ENCODE measurements at regions not wholly inside any gene's neighbourhood (a gene's known extent, or its start where the extent isn't known, plus 50 kb on each side); places are given as distances from the start of the nearest gene placed in this dataset.

GRCh38 chr1:244196571-244197285 lies 145.6 kb downstream of the ZBTB18 start:
- no peak for DNase-seq (ENCODE audit: low spot score)

- DNase-seq (ENCODE audit: low spot score), result no peak
Observed at GRCh38 chr1:244197851-244198375, 146.8 kb downstream of the ZBTB18 start.

GRCh38 chr1:244199902-244200301 lies 148.8 kb downstream of the ZBTB18 start:
- DNase-seq (ENCODE audit: low spot score), result no peak

GRCh38 chr1:244200596-244200995 lies 149.5 kb downstream of the ZBTB18 start:
- no peak for DNase-seq (ENCODE audit: low spot score)

DNA sequence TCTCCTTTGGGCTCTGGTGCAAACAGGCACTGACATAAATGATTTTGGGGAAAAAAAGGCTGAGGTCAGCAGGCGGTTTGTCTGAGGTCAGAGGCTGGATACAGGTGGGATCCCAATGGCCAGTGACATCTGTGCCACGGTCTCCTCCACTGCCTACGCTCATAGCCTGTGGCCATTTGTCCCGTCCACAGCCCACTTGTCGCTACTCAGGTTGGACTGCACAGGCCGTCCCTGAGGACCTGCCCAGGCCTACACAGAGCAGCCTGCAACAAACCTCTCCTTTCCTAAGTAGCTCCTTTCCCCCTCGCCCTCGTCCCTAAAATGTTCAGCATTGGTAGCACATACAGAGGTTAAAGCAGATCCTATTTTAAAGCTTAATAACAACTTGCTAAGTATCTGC lies 150.7 kb downstream of the ZBTB18 start:
- no peak for DNase-seq (ENCODE audit: low spot score)

- DNase-seq (ENCODE audit: low spot score), result no peak
Observed at GRCh38 chr1:244204004-244204403, 152.9 kb downstream of the ZBTB18 start.

- DNase-seq (ENCODE audit: low spot score), result no peak
Observed at GRCh38 chr1:244205171-244205570, 154.1 kb downstream of the ZBTB18 start.

GRCh38 chr1:244205906-244206305 lies 154.8 kb downstream of the ZBTB18 start:
- no peak for DNase-seq (ENCODE audit: low spot score)

DNA sequence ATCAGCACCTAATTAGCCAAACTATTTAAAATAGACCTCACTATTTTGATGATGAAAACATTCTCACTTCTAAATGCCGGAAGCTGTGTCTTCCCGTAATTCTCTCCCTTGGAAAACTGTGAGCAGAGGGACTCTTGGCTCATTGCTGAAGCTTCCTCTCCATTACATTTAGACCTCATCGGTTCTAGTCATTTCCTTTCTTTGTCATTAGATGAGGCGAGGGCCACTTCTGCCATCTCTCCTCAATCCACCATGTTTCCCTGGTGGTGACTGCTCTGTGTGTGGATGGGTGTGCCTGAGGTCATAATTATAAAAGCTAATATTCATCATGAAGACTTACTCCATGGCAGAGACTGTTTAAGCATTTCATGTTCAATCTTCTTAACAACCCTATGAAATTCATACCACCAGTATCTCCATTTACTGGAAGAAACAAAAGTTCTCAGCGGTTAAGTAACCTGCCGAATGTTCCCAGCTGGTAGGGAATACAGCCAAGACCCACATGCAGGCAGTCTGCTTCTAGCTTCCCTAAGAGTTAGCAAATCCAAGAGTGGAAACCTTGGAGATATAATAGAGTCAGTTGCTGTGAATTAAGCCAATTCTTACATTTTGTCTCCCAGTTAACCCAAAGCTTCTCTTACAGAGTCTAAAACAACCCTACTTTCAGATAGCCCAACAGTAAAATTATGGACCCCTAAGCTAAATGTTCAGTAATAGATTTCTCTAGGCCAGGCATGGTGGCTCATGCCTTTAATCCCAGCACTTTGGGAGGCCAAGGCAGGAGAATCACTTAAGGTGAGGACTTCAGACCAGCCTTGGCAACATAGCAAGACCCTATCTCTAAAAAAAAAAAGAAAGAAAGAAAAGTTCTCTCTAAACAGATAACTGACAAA lies 156.2 kb downstream of the ZBTB18 start:
- DNase-seq (ENCODE audit: low spot score), result no peak

- no peak for DNase-seq (ENCODE audit: low spot score)
Observed at GRCh38 chr1:244207935-244208244, 156.8 kb downstream of the ZBTB18 start.

GRCh38 chr1:244209955-244210354 lies 158.9 kb downstream of the ZBTB18 start:
- DNase-seq (ENCODE audit: low spot score), result no peak

DNA sequence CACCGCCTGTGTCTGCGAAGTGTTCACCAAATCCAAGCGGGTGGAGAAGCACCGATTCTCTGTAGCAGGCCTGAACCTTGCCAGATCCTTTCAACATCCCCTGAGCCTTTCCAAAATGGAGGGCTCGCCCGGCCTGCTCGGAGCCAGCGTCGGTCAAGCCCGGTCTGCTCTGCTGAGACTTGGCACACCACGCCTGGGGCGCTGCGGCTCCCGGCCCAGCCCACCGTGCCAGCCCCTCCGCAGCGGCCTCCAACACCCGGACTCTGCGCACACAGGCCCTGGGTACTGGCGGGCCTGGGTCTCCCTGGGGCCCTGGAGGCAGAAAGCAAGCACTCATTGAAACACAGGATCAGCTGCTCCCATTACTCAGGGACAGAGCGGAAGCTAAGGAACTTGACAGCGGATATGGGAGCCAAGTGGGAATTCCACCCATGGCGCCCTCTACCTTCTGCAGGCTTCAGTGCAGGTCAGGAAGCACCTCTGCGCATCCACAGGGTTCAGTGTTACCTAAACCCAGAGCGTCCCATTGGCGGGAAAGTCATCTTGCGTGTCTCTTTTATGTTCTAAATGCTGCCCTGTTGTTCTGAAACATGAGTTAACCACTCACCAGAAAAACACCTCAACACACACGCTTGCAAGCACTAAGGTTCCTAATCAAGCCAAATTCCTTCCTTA lies 159.9 kb downstream of the ZBTB18 start:
- DNase-seq (ENCODE audit: low spot score), result peak; percentile 83

DNA sequence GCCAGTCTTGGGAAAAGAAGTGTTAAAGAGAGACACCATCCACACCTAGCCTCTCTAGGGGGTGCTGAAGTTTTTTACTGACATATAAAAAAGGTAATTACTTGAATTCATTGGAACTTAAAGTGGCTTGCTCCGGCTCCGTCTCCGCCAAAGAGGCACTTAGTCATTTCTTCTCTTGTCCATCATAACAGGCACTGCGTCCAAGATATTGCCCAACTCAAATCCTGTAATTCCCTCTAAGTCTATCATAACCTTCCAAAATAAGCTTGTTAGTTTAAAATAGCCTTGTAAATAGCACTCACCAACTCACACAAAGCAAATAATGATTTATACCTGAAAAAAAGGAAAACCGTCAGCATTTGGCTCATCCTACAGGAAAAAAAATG lies 160.5 kb downstream of the ZBTB18 start:
- DNase-seq (ENCODE audit: low spot score), result no peak

DNA sequence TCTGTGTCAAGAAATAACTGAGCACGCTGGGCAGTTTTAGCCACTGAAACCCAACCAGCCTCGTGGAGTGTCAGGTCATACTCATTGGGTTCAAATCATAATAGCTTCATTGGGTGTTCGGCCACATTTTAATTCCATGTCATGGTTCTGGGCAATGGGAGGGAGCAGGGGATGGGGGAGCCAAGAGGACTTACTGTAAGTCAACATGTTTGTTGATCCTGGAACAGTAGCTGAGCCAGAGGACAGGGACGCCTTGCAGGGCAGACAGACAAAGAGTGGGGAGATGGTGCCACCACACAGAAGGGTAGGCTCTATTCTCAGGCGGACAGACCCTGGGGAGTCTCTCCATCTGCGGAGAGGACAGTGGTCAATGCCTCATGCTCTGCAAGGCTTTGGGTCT lies 161.1 kb downstream of the ZBTB18 start:
- DNase-seq (ENCODE audit: low spot score), result no peak

DNA sequence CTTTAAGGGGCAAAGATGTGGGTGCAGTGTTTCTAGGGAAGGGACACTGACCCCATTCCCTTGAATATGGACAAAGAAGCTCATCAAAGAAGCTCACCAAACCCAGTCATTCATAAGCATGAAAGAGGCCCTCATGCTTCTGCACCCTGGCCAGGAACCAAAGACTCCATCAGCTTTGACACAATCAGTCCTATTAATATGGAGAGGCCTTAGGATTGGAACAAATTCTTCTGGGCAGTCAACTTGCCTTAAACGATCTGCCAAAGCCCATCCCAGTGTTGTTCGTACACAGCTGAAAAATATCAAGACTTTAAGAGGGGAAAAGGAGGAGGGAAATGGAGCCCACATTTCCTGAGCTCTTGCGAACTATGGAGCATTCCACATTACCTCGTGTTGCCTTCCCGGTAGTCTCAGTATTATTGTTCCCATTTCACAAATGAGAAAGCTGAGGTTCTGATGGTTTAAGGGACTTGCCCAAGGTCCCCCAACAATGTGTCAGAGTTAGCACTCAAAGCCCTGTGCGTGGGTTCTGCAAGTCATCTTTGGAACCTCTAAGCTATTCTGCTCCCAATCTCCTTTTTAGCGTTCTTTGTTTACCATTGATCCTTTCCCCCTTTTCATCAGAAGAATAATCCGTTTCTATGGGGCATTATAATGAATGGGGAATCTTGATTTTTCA lies 161.9 kb downstream of the ZBTB18 start:
- no peak for DNase-seq (ENCODE audit: low spot score)

GRCh38 chr1:244214009-244214967 lies 163.2 kb downstream of the ZBTB18 start:
- peak; percentile 84 for DNase-seq (ENCODE audit: low spot score)

- no peak for DNase-seq (ENCODE audit: low spot score)
Observed at GRCh38 chr1:244216836-244217235, 165.8 kb downstream of the ZBTB18 start.

GRCh38 chr1:244217711-244218110 lies 166.6 kb downstream of the ZBTB18 start:
- no peak for DNase-seq (ENCODE audit: low spot score)

DNA sequence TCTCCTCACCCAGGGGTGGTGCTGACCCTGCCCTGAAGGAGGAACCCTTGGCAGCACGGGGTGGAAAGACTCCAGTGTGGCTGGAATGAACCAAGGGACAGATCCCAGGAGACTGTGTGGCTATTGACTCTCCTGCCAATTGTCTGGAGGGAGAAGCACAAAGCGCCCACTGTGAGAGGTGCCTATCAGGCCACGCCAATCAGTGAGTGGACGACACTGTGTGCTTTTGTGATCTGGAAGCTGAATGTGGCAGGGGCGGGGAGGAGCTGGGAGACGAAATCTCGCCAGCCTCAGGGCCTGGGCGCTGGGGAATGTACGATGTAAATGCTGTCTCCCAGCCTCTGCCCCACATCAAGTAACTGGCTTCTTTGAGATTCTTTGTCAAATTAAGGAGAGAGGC lies 167.1 kb downstream of the ZBTB18 start:
- no peak for DNase-seq (ENCODE audit: low spot score)

- DNase-seq (ENCODE audit: low spot score), result no peak
Observed at GRCh38 chr1:244219149-244219548, 168.1 kb downstream of the ZBTB18 start.

GRCh38 chr1:244219802-244220201 lies 168.7 kb downstream of the ZBTB18 start:
- no peak for DNase-seq (ENCODE audit: low spot score)
